H9 (cell line): ENCODE measurements at regions not wholly inside any gene's neighbourhood (a gene's known extent, or its start where the extent isn't known, plus 50 kb on each side); places are given as distances from the start of the nearest gene placed in this dataset.

ENCODE experiments used
- DNase-seq: peaks from one replicate; pipeline ENCODE4 v3.0.0-alpha.2; 2017
- H2AFZ ChIP-seq: one replicate; pipeline ENCODE4 v1.6.1; 2013; ENCODE audit warnings: mild to moderate bottlenecking, low read length, control low read depth, moderate library complexity
- H2AK5ac ChIP-seq: 2 replicates; pipeline ENCODE4 v1.6.1; 2013; ENCODE audit warnings: low read length, control low read depth, mixed read lengths; ENCODE audit not compliant: insufficient read length
- H2BK120ac ChIP-seq: one replicate; pipeline ENCODE4 v1.6.1; 2013; ENCODE audit warnings: low read depth, mild to moderate bottlenecking, low read length, control low read depth, inconsistent platforms; ENCODE audit not compliant: poor library complexity, severe bottlenecking
- H2BK12ac ChIP-seq: 2 replicates; pipeline ENCODE4 v1.6.1; 2013; ENCODE audit warnings: low read length, control low read depth, mixed read lengths, low read depth; ENCODE audit not compliant: insufficient read length
- H2BK15ac ChIP-seq: 2 replicates; pipeline ENCODE4 v1.6.1; 2013; ENCODE audit warnings: low read depth, low read length, control low read depth
- H2BK20ac ChIP-seq: one replicate; pipeline ENCODE4 v1.6.1; 2013; ENCODE audit warnings: low read depth, mild to moderate bottlenecking, low read length, control low read depth, inconsistent platforms; ENCODE audit not compliant: poor library complexity, severe bottlenecking
- H2BK5ac ChIP-seq: 2 replicates; pipeline ENCODE4 v1.6.1; 2013; ENCODE audit warnings: low read length, control low read depth, mixed read lengths; ENCODE audit not compliant: insufficient read length
- H3K14ac ChIP-seq: 2 replicates; pipeline ENCODE4 v1.6.1; 2013; ENCODE audit warnings: low read length, control low read depth; ENCODE audit not compliant: insufficient read depth
- H3K18ac ChIP-seq: 2 replicates; pipeline ENCODE4 v1.6.1; 2013; ENCODE audit warnings: low read depth, mild to moderate bottlenecking, mixed read lengths, low read length, control low read depth; ENCODE audit not compliant: insufficient read length
- H3K23ac ChIP-seq: 2 replicates; pipeline ENCODE4 v1.6.1; 2013; ENCODE audit warnings: low read length, control low read depth, mixed read lengths, low read depth; ENCODE audit not compliant: insufficient read length
- H3K23me2 ChIP-seq: 2 replicates; pipeline ENCODE4 v1.6.1; 2013; ENCODE audit warnings: low read depth, mild to moderate bottlenecking, mixed read lengths, low read length, control low read depth; ENCODE audit not compliant: insufficient read length, poor library complexity, severe bottlenecking
- H3K27ac ChIP-seq: 2 replicates; pipeline ENCODE4 v1.5.1; 2013; ENCODE audit warnings: low read length, control low read depth, mixed read lengths, low read depth; ENCODE audit not compliant: insufficient read length
- H3K27me3 ChIP-seq: 2 replicates; pipeline ENCODE4 v1.6.1; 2013; ENCODE audit warnings: low read length, control low read depth, inconsistent platforms; ENCODE audit not compliant: insufficient read depth
- H3K4ac ChIP-seq: 2 replicates; pipeline ENCODE4 v1.6.1; 2013; ENCODE audit warnings: low read depth, mild to moderate bottlenecking, control low read depth, inconsistent platforms, low read length, moderate library complexity
- H3K4me1 ChIP-seq: 2 replicates; pipeline ENCODE4 v1.6.1; 2013; ENCODE audit warnings: low read length, control low read depth, inconsistent platforms; ENCODE audit not compliant: insufficient read depth
- H3K4me2 ChIP-seq: 2 replicates; pipeline ENCODE4 v1.6.1; 2013; ENCODE audit warnings: low read length, control low read depth, mixed read lengths; ENCODE audit not compliant: insufficient read length, insufficient read depth
- H3K56ac ChIP-seq: 2 replicates; pipeline ENCODE4 v1.6.1; 2013; ENCODE audit warnings: low read depth, mild to moderate bottlenecking, mixed read lengths, low read length, control low read depth; ENCODE audit not compliant: insufficient read length
- H3K79me1 ChIP-seq: 2 replicates; pipeline ENCODE4 v1.6.1; 2013; ENCODE audit warnings: low read depth, mild to moderate bottlenecking, moderate library complexity, low read length, control low read depth, inconsistent platforms; ENCODE audit not compliant: insufficient read depth, poor library complexity, severe bottlenecking
- H3K79me2 ChIP-seq: 2 replicates; pipeline ENCODE4 v1.6.1; 2013; ENCODE audit warnings: low read length, control low read depth, inconsistent platforms; ENCODE audit not compliant: insufficient read depth
- H3K9ac ChIP-seq: 2 replicates; pipeline ENCODE4 v1.6.1; 2013; ENCODE audit warnings: low read length, control low read depth, mixed read lengths; ENCODE audit not compliant: insufficient read length; ENCODE audit errors: extremely low read depth
- H3K9me3 ChIP-seq: one replicate; pipeline ENCODE4 v1.6.1; 2013; ENCODE audit warnings: low read depth, low read length, inconsistent platforms; ENCODE audit not compliant: control insufficient read depth
- H3T11ph ChIP-seq: one replicate; pipeline ENCODE4 v1.6.1; 2013; ENCODE audit warnings: mild to moderate bottlenecking, low read length, control low read depth, inconsistent platforms
- H4K20me1 ChIP-seq: one replicate; pipeline ENCODE4 v1.6.1; 2013; ENCODE audit not compliant: control insufficient read depth, insufficient read length, insufficient read depth
- H4K5ac ChIP-seq: 2 replicates; pipeline ENCODE4 v1.6.1; 2013; ENCODE audit warnings: low read depth, mild to moderate bottlenecking, mixed read lengths, low read length, control low read depth; ENCODE audit not compliant: insufficient read length
- H4K8ac ChIP-seq: replicated peaks from 2 replicates; pipeline ENCODE4 v1.6.1; 2013; ENCODE audit warnings: low read length, control low read depth, mixed read lengths, low read depth; ENCODE audit not compliant: insufficient read length
- H4K91ac ChIP-seq: 2 replicates; pipeline ENCODE4 v1.6.1; 2013; ENCODE audit warnings: low read depth, mild to moderate bottlenecking, moderate library complexity, mixed read lengths, low read length, control low read depth; ENCODE audit not compliant: insufficient read length
- H3K27ac Mint-ChIP-seq, 3 experiments: 2 replicates in 2 of 3; 3 replicates in 1 of 3; pipeline ENCODE4 v1.8.0; 2020 to 2021; ENCODE audit warnings: mixed read lengths in 3 of 3, mild to moderate bottlenecking in 1 of 3, moderate library complexity in 1 of 3
- H3K27me3 Mint-ChIP-seq: 2 replicates; pipeline ENCODE4 v1.8.0; 2021; ENCODE audit warnings: low read depth, mild to moderate bottlenecking, moderate library complexity, mixed read lengths
- H3K36me3 Mint-ChIP-seq, 3 experiments: 2 replicates in 2 of 3; 3 replicates in 1 of 3; pipeline ENCODE4 v1.8.0; 2020 to 2021; ENCODE audit warnings: low read depth in 3 of 3, mixed read lengths in 3 of 3; ENCODE audit not compliant: insufficient read depth in 1 of 3
- H3K4me1 Mint-ChIP-seq, 2 experiments: 2 replicates each; pipeline ENCODE4 v1.8.0; 2020; ENCODE audit warnings: mixed read lengths in 2 of 2
- H3K4me3 Mint-ChIP-seq, 2 experiments: 2 replicates in 1 of 2; 3 replicates in 1 of 2; pipeline ENCODE4 v1.8.0; 2020 to 2021; ENCODE audit warnings: mild to moderate bottlenecking in 2 of 2, mixed read lengths in 2 of 2, moderate library complexity in 1 of 2
- H3K9me3 Mint-ChIP-seq, 2 experiments: 2 replicates in 1 of 2; 3 replicates in 1 of 2; pipeline ENCODE4 v1.8.0; 2020; ENCODE audit warnings: mild to moderate bottlenecking in 2 of 2, mixed read lengths in 2 of 2, moderate library complexity in 1 of 2
- WGBS: extraction: QIAGEN DNeasy Blood & Tissue Kit; methylation state at CpG from one replicate; pipeline ENCODE4 v1.1.7; 2013; ENCODE audit warnings: missing lambda C conversion rate, low lambda C conversion rate, mixed read lengths; ENCODE audit not compliant: insufficient read length; ENCODE audit errors: extremely low coverage; 5-methylcytosine and 5-hydroxymethylcytosine counted together
- TF ChIP-seq, protein P1 (sequence below): fragments of 200-600 bp; sonication (generic); conservative IDR thresholded peaks from 3 replicates; pipeline ENCODE4 v1.8.0; 2021; ENCODE audit warnings: antibody characterized with exemption, mild to moderate bottlenecking

GRCh38 chr20:39988991-39989390 is 700.0 kb downstream of the MAFB start:
- no peak overlapping the region for H2BK120ac ChIP-seq
- peaks cover 11 to 18% of the 10 kb centered on the region in 2 experiments for H3K4me1 Mint-ChIP-seq
- H3T11ph ChIP-seq, result no peak overlapping the region
- no peak overlapping the region for H4K5ac ChIP-seq
- DNase-seq, result no peak
- no peak overlapping the region for H2AK5ac ChIP-seq
- no peak overlapping the region for H3K14ac ChIP-seq
- no peak overlapping the region for H4K91ac ChIP-seq
- no peak overlapping the region for H2BK12ac ChIP-seq
- H4K8ac ChIP-seq, result no peak overlapping the region
- H2AFZ ChIP-seq, result no peak overlapping the region
- H3K4me2 ChIP-seq, result no peak overlapping the region
- no peak overlapping the region for H2BK5ac ChIP-seq
- H3K27me3 Mint-ChIP-seq, result no peaks in the 10 kb centered on the region
- no peak overlapping the region for H2BK20ac ChIP-seq
- WGBS, result no CpG with 5 or more reads among the region's 1 CpG
- peaks cover 0 to 7% (median 2%) of the 10 kb centered on the region in 3 experiments; a peak in 3 of 7 replicates for H3K36me3 Mint-ChIP-seq
- no peaks in the 10 kb centered on the region for H4K20me1 ChIP-seq
- no peak overlapping the region for H3K27ac ChIP-seq
- H3K9me3 Mint-ChIP-seq, result peaks cover 6% of the 10 kb centered on the region in 2 experiments; a peak in 4 of 5 replicates
- no peaks in the 10 kb centered on the region for H3K23me2 ChIP-seq
- no peaks in the 10 kb centered on the region for H3K79me2 ChIP-seq
- H3K27me3 ChIP-seq, result no peaks in the 10 kb centered on the region
- H3K79me1 ChIP-seq, result no peaks in the 10 kb centered on the region
- H2BK15ac ChIP-seq, result no peak overlapping the region
- no peak overlapping the region for H3K56ac ChIP-seq
- no peak overlapping the region for H3K4me3 Mint-ChIP-seq
- no peak overlapping the region for H3K4ac ChIP-seq
- no peak overlapping the region for H3K18ac ChIP-seq
- no peaks in the 10 kb centered on the region for H3K4me1 ChIP-seq
- H3K23ac ChIP-seq, result no peak overlapping the region
- H3K9me3 ChIP-seq, result no peaks in the 10 kb centered on the region
- TF ChIP-seq, protein P1, sequence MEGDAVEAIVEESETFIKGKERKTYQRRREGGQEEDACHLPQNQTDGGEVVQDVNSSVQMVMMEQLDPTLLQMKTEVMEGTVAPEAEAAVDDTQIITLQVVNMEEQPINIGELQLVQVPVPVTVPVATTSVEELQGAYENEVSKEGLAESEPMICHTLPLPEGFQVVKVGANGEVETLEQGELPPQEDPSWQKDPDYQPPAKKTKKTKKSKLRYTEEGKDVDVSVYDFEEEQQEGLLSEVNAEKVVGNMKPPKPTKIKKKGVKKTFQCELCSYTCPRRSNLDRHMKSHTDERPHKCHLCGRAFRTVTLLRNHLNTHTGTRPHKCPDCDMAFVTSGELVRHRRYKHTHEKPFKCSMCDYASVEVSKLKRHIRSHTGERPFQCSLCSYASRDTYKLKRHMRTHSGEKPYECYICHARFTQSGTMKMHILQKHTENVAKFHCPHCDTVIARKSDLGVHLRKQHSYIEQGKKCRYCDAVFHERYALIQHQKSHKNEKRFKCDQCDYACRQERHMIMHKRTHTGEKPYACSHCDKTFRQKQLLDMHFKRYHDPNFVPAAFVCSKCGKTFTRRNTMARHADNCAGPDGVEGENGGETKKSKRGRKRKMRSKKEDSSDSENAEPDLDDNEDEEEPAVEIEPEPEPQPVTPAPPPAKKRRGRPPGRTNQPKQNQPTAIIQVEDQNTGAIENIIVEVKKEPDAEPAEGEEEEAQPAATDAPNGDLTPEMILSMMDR, result no peak
- no peak overlapping the region for H3K9ac ChIP-seq
- no peak overlapping the region for H3K27ac Mint-ChIP-seq
